GM12874 (cell line): ENCODE measurements at regions not wholly inside any gene's neighbourhood (a gene's known extent, or its start where the extent isn't known, plus 50 kb on each side); places are given as distances from the start of the nearest gene placed in this dataset.

Source experiments
- TF ChIP-seq, protein P1 (sequence below): IDR thresholded peaks from 2 replicates; pipeline ENCODE4 v1.5.1; 2011; ENCODE audit warnings: low read depth, mild to moderate bottlenecking, control low read depth, low read length, moderate library complexity; ENCODE audit not compliant: insufficient read depth

- TF ChIP-seq, protein P1, sequence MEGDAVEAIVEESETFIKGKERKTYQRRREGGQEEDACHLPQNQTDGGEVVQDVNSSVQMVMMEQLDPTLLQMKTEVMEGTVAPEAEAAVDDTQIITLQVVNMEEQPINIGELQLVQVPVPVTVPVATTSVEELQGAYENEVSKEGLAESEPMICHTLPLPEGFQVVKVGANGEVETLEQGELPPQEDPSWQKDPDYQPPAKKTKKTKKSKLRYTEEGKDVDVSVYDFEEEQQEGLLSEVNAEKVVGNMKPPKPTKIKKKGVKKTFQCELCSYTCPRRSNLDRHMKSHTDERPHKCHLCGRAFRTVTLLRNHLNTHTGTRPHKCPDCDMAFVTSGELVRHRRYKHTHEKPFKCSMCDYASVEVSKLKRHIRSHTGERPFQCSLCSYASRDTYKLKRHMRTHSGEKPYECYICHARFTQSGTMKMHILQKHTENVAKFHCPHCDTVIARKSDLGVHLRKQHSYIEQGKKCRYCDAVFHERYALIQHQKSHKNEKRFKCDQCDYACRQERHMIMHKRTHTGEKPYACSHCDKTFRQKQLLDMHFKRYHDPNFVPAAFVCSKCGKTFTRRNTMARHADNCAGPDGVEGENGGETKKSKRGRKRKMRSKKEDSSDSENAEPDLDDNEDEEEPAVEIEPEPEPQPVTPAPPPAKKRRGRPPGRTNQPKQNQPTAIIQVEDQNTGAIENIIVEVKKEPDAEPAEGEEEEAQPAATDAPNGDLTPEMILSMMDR: no peak
These were observed 186.3 kb upstream of the PLD5 start for GRCh38 chr1:242710847-242711246.

- TF ChIP-seq, protein P1: no peak
These were observed 185.8 kb upstream of the PLD5 start for GRCh38 chr1:242710286-242710685.

DNA sequence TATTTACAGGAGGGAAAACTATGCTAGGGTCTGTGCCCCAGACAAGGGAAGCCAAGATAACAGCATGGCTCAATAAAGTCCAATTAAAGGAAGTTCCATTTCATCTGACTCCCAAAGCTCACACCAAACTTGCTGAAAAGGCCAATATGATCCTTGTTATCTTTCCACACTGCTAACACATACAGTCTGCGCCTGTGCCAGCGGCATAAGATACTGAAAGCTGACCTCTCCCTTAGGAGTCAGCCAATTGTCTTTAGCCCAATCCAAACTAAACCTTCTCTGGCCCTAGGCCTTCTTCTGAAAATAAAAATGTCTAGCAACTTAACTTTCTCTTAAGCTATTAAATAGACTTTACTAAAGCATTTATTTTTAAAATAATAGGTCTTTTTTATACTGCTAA, 179.0 kb upstream of the PLD5 start:
- TF ChIP-seq, protein P1: no peak

DNA sequence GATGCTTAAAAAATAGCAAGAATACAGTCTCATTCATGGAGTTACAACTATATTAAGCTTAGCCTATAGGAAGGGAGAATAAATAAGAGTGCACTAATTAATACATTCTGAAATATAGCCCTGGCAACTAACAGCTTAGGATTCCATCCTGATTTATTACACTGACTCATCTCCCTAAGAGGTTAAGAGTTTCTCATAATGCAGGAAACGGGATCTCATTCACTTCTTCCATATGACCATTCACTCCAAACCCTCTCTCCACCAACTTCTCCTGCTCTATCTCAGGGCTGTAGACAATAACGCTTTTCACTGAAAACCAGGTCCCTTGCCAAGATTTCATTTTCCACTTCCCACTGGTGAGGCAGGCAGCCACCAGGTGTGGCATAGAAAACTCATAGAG, 168.5 kb upstream of the PLD5 start:
- TF ChIP-seq, protein P1: no peak

GRCh38 chr1:242691610-242691945, 167.1 kb upstream of the PLD5 start:
- TF ChIP-seq, protein P1: no peak

GRCh38 chr1:242690849-242691609, 166.5 kb upstream of the PLD5 start:
- TF ChIP-seq, protein P1: no peak

GRCh38 chr1:242689378-242689777, 164.9 kb upstream of the PLD5 start:
- TF ChIP-seq, protein P1: no peak
